ENCODE measurements at regions not wholly inside any gene's neighbourhood (a gene's known extent, or its start where the extent isn't known, plus 50 kb on each side); places are given as distances from the start of the nearest gene placed in this dataset.

DNA sequence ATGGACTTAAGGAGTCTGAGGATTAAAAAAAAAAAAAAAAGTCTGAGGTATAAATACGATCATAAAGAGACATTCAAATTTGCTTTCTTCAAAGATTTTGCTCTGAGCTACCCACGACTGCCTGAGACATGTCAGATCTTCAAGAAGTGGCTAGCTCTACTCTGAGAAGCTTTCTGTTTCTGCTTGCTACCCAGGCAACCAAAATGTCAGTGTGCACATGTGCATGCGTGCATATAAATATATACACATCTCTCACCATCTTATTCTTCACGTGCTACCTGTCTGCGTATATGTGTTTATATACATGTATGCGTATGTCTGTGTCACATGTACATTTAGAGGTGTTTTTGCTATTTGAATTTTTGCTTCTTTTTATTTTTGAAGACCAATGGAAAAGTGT lies 299.6 kb upstream of the STXBP5 start:
- CTCF ChIA-PET = interaction anchor here (0.9 kb wide), 1 partner anchor 79 kb away, joined by 3 read pairs; no protein-coding TSS in a partner anchor
- Mint-ChIP-seq H3K4me1 (no peaks in the 10 kb centered on the region), H3K4me3 (no peak overlapping the region), H3K27me3 (no peaks in the 10 kb centered on the region), H3K27ac (no peak overlapping the region), H3K36me3 (ENCODE audit: low read depth) (no peaks in the 10 kb centered on the region), H3K9me3 (no peaks in the 10 kb centered on the region)
- POLR2A ChIA-PET = no interaction called here
- no peak for DNase-seq

DNA sequence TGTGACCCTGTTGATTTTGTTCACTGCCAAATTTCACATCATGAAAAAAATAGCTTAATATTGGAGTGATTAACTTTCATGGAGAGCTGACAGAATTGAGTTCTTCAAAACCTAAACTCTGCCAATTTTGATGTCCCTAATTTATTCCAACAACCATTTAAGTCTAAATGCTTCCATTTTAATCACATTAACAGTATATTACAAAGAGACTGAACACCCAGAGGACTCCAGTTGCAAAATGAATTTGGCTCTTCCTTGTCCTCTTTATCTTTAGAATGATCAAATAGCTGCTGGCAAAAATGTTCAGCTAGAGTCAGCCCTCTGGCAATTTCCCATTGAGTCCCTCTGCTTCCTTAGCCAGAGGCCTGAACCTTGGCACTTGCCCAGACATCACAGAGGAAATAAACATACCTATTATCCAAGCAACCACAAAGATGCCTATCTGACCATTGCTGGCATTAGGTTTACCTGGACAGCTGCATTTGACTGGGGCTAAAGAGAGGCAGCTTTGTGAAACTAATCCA lies 299.0 kb upstream of the STXBP5 start:
- no peaks in the 10 kb centered on the region for H3K9me3 Mint-ChIP-seq
- POLR2A ChIA-PET = no interaction called here
- CTCF ChIA-PET = no interaction called here
- no peaks in the 10 kb centered on the region for H3K36me3 Mint-ChIP-seq (ENCODE audit: low read depth)
- no peak overlapping the region for H3K4me3 Mint-ChIP-seq
- H3K4me1 Mint-ChIP-seq = peaks cover under 1% of the 10 kb centered on the region
- no peaks in the 10 kb centered on the region for H3K27me3 Mint-ChIP-seq
- no peak for DNase-seq
- no peak overlapping the region for H3K27ac Mint-ChIP-seq

DNA sequence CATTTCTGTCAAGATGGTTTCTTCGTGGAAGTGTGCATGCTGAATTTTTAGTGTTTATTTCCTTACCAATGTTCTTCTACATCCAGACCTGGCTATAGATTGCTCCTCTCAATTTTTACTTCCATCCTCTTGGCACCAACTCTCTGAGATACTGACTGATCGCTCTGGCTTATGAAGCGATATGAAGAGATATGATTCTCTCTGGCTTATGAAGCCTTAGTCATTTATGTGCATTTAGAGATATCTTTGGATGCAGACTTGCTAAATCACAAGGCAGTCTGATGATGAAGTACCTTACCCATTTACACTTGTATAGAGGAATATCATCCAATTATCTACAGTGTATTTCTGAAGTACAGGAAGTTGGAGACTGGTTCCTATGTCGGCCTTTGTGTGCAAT lies 295.4 kb upstream of the STXBP5 start:
- Mint-ChIP-seq H3K4me1 (peaks cover 8% of the 10 kb centered on the region), H3K4me3 (no peak overlapping the region), H3K9me3 (no peaks in the 10 kb centered on the region), H3K36me3 (ENCODE audit: low read depth) (no peaks in the 10 kb centered on the region), H3K27me3 (no peaks in the 10 kb centered on the region), H3K27ac (no peak overlapping the region)
- no peak for DNase-seq
- POLR2A ChIA-PET = no interaction called here
- CTCF ChIA-PET = no interaction called here

DNA sequence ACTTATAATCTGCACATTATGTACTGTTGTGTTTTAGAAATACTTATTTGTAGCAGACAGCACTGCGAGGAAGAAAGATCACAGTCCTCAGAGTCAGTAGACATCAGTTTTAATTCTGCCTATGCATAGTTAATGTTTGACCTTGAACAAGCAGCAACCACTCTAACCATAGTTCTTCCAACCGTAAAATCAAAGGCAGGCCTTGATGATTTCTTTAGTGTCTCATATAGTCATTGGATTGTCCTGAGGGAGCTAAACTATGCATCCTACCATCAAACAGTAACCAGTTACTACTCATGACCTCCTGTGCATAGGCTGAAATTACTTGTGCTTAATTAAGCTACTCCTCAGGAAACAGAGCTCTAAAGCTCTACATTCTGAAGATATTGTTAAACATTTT lies 294.8 kb upstream of the STXBP5 start:
- no peak for DNase-seq
- no peaks in the 10 kb centered on the region for H3K27me3 Mint-ChIP-seq
- ChIA-PET POLR2A (no interaction called here), CTCF (no interaction called here)
- H3K27ac Mint-ChIP-seq = no peak overlapping the region
- no peaks in the 10 kb centered on the region for H3K36me3 Mint-ChIP-seq (ENCODE audit: low read depth)
- no peak overlapping the region for H3K4me3 Mint-ChIP-seq
- no peaks in the 10 kb centered on the region for H3K9me3 Mint-ChIP-seq
- H3K4me1 Mint-ChIP-seq = peaks cover 14% of the 10 kb centered on the region

DNA sequence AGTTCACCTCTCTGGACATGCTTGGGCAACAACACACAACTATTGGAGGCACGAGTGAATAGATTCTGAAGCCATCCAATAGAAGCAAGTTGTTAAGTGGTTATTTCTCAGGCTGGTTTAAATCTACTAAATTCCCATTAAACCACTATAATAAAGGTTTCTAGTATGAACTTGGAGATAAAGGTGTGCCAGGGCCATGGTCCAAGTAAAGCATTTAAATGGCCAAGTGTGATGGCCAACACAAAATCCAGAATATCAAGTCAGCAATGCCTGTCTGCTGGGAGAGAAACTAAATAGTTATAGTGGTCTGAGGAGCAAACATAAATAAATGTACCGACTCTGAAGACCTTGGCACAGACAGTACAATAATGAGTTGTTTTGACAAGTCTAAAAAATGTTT lies 294.3 kb upstream of the STXBP5 start:
- ChIA-PET POLR2A (no interaction called here), CTCF (no interaction called here)
- Mint-ChIP-seq H3K4me1 (peaks cover 16% of the 10 kb centered on the region), H3K27ac (no peak overlapping the region), H3K36me3 (ENCODE audit: low read depth) (no peaks in the 10 kb centered on the region), H3K9me3 (no peaks in the 10 kb centered on the region), H3K27me3 (no peaks in the 10 kb centered on the region), H3K4me3 (no peak overlapping the region)
- DNase-seq = no peak

DNA sequence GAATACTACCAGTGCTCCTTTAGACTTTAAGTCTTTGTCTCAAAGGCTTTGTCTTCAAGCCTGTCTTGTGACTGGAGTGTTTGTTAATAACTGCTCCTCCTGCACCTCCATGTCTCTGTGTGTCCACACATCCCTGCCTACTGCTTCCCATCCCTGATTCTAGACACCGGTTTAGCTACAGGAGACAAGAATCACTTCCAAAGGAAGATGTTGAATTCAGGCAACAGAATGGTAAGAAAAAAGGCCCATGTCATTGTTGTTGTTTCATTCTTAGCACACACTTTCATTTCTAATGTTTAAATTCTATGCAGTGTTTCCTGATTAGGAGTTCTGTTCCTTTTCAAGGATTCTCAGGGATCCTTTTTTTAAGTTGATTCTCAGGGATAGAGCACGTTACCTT lies 293.6 kb upstream of the STXBP5 start:
- no peaks in the 10 kb centered on the region for H3K9me3 Mint-ChIP-seq
- H3K27me3 Mint-ChIP-seq = no peaks in the 10 kb centered on the region
- H3K36me3 Mint-ChIP-seq (ENCODE audit: low read depth) = no peaks in the 10 kb centered on the region
- POLR2A ChIA-PET = no interaction called here
- H3K4me1 Mint-ChIP-seq = peaks cover 16% of the 10 kb centered on the region
- no peak overlapping the region for H3K27ac Mint-ChIP-seq
- CTCF ChIA-PET = no interaction called here
- no peak overlapping the region for H3K4me3 Mint-ChIP-seq
- no peak for DNase-seq

DNA sequence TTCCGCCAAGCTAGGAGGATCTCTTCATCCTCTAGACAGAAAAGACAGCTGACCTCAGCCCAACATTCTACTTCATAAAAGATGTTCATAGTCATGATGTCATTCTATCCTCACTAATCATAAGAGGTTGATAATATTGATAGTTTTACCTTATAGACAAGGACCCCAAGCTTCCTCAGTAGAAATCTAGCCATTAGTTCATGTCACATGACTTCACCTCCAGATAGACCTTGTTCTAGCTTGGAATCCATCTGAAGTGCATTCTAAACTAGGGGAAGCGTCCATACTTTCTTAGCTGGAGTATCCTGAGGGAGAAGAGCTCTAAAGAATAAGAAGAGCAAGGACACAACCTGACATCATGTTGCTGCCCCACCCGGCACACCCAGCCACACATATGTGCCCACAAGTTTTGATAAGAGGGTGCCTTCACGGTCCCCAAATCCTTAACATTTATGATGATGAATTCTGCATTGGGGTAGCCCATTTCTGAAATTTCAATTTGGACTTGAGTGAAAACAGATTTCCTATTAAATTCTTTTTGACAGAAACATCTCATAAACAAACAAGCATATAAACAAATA lies 292.5 kb upstream of the STXBP5 start:
- Mint-ChIP-seq H3K4me1 (peaks cover 19% of the 10 kb centered on the region), H3K27ac (no peak overlapping the region), H3K9me3 (no peaks in the 10 kb centered on the region), H3K4me3 (no peak overlapping the region), H3K27me3 (no peaks in the 10 kb centered on the region), H3K36me3 (ENCODE audit: low read depth) (no peaks in the 10 kb centered on the region)
- POLR2A ChIA-PET = no interaction called here
- no peak for DNase-seq
- CTCF ChIA-PET = no interaction called here

DNA sequence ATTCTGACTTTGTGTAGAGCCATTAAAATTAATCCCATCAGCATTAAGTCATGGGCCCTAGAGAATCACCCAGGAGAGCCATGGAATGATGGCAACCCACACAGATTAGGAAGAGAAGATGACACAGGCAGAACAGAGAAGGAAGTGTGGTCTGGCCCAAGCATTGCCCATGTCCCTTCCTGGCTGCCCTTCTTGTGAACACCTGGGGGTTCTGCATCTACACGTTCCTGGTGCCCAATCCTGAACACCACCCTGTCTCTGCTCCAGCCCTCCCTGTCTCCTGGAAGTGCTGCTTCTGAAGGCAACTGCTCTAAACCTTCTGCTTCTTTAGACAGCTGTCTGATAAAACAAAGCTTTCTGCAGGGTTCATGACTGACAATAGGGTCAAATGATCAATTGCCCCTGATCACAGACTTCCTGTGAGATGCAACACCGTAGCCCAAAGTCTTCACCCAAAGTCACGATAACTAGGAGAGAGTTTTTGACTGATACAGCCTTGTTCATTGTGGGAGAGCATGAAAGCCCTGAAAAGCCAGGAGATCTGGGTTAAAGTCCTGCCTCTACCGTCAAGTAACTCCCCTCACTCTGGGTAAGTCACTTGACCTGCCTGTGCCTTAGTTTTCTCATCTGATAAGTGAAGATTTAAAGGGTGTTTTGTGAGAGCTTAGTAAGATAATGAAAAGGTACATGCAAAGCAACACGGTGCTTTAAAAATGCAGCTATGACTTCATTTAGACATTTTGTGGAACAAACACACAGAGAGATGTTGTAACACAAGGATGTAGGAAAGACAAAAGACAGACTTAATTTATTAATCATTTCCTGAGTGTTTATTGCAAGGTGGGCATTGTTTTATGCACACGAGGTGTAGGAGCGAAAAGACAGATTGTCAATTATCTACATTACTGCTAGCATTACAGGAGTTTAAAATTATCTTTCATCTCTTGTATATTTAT lies 291.2 kb upstream of the STXBP5 start:
- no peak for DNase-seq
- peaks cover 19% of the 10 kb centered on the region for H3K4me1 Mint-ChIP-seq
- no peak overlapping the region for H3K4me3 Mint-ChIP-seq
- POLR2A ChIA-PET = no interaction called here
- H3K9me3 Mint-ChIP-seq = no peaks in the 10 kb centered on the region
- no peaks in the 10 kb centered on the region for H3K27me3 Mint-ChIP-seq
- H3K27ac Mint-ChIP-seq = no peak overlapping the region
- CTCF ChIA-PET = no interaction called here
- H3K36me3 Mint-ChIP-seq (ENCODE audit: low read depth) = no peaks in the 10 kb centered on the region

DNA sequence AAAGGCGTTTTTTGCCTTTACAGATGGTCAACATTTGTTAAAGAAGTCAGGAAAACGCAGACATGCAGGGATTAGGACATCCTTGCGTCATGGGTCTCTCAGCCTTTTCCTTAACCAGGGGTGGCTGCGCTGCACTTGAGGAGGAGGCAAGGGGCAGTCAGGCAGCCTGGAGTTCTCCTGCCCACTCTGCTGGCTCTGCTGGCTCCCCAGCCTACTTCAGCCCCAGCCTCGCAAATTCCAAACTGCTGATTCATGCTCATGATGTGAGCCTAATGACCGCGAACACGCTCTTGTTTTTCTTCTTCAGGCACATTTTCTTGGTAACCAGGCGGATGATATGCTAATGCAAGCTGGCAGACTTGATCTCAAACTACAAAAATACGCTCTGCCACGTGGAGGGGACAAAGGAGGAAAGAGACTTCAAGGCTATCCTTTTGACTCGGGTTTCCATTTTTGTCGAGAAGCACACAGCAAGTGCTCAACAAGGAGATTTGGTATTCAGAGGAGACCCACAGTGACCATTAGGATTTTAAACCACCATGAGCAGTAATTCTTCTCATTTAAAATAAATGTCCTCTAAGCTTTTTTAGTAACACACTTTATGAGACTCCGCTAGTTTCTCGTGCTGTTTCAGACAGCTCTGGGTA lies 290.3 kb upstream of the STXBP5 start:
- H3K4me1 Mint-ChIP-seq = peaks cover 19% of the 10 kb centered on the region
- H3K27ac Mint-ChIP-seq = no peak overlapping the region
- CTCF ChIA-PET = no interaction called here
- H3K4me3 Mint-ChIP-seq = no peak overlapping the region
- POLR2A ChIA-PET = no interaction called here
- H3K27me3 Mint-ChIP-seq = no peaks in the 10 kb centered on the region
- H3K9me3 Mint-ChIP-seq = no peaks in the 10 kb centered on the region
- H3K36me3 Mint-ChIP-seq (ENCODE audit: low read depth) = no peaks in the 10 kb centered on the region
- peak; percentile 17 for DNase-seq

DNA sequence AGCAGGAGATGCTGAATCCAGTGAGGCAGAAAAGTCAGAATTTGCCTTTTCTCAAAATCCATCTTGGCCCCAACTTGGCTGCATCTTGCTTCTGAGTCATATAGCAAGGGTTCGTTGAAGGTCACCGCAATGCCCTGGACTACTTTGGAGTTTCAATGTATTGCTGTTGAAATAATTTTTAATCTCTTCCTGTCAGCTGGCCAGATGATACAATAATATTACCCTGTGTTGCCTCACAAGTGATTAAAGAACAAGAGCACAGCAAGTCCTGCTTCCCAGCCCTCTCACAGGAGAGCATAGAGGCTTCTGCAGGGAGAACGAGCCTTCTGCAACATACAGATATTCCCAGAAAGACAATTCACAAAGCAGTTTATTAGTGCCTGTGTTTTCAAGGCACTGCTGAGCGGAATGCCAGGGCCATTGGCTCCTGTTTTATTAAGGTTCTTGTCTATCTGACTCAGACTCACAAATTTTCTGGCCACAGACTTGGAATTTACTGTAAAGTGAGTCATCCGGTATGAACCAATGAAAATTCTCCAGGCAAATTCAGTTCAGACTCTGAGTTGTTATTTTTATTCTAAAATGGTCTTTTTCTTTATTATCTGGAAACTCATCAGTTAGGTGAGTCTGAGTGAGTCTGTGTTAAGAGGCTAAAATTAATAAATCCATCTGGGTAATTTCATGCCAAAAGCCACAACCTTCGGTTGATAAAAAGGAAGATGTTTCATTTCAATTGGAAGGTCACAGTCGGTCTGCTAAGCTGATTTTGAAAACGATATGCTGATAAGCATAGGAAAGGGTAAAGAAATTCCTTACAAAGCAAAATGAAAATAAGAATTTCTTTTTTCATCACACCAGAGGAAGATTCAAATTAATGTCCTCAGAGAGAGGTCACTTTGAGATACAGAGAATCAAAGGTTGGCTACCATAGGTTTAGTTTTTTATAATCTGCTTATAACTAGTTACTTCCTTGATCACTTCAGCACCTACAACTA lies 289.4 kb upstream of the STXBP5 start:
- peaks cover 19% of the 10 kb centered on the region for H3K4me1 Mint-ChIP-seq
- H3K36me3 Mint-ChIP-seq (ENCODE audit: low read depth) = no peaks in the 10 kb centered on the region
- no peaks in the 10 kb centered on the region for H3K27me3 Mint-ChIP-seq
- DNase-seq = no peak
- ChIA-PET CTCF (no interaction called here), POLR2A (no interaction called here)
- no peaks in the 10 kb centered on the region for H3K9me3 Mint-ChIP-seq
- H3K4me3 Mint-ChIP-seq = no peak overlapping the region
- no peak overlapping the region for H3K27ac Mint-ChIP-seq

DNA sequence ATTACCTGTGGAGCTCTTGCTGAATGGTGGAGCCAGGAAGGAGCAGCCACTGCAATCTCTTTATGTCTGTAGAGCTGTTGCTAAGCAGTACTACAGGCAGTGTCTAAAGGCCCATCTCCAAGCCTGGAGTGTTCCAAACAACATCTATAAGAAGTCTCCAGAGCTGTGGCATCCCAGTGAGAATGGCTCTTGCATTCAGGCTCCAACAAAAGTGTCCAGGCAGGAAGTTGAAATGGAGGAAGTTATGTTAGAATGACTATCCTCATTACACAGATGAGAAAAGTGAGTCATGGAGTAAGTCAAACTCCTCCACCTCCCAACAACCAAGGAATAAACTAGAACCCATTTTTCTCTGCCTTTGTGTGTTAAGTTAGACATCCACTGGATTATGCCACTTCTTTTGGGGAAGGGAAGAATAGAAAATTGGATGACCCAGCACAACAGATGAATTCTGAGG lies 288.5 kb upstream of the STXBP5 start:
- H3K4me1 Mint-ChIP-seq = peaks cover 15% of the 10 kb centered on the region
- ChIA-PET POLR2A (no interaction called here), CTCF (no interaction called here)
- no peak for DNase-seq
- no peaks in the 10 kb centered on the region for H3K27me3 Mint-ChIP-seq
- H3K9me3 Mint-ChIP-seq = no peaks in the 10 kb centered on the region
- no peak overlapping the region for H3K27ac Mint-ChIP-seq
- H3K36me3 Mint-ChIP-seq (ENCODE audit: low read depth) = no peaks in the 10 kb centered on the region
- H3K4me3 Mint-ChIP-seq = no peak overlapping the region

DNA sequence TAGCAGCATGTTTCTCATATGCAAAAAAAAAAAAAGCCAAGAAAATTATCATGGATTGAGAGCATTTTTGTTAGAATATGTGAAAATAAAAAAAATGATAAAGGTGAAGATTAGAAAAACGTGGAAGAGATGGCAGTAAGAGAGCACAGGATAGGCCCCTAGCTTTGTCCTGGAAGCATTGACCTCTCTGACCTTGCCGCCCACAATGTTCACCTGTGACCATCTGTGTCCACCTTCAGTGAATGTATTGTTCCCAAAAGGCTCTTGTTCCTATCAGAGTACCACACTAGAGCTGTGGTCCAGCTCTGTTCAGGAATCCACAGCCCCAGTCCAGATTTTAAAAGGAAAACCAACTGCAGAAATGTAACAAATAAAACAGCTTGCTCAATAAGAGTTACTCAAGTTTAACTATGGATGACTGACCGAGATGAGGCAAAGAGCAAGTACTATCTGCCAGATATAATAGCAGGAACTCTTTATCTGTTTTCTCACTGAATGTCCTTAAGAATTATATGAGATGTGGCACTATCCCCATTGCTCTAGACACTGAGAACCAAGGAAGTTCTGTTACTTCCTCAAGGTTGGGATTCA lies 287.7 kb upstream of the STXBP5 start:
- no peaks in the 10 kb centered on the region for H3K9me3 Mint-ChIP-seq
- peaks cover 15% of the 10 kb centered on the region for H3K4me1 Mint-ChIP-seq
- H3K27me3 Mint-ChIP-seq = no peaks in the 10 kb centered on the region
- no peak overlapping the region for H3K4me3 Mint-ChIP-seq
- no peak overlapping the region for H3K27ac Mint-ChIP-seq
- DNase-seq = no peak
- H3K36me3 Mint-ChIP-seq (ENCODE audit: low read depth) = no peaks in the 10 kb centered on the region
- ChIA-PET CTCF (no interaction called here), POLR2A (no interaction called here)
